ENCODE measurements at regions not wholly inside any gene's neighbourhood (a gene's known extent, or its start where the extent isn't known, plus 50 kb on each side); places are given as distances from the start of the nearest gene placed in this dataset.

DNA sequence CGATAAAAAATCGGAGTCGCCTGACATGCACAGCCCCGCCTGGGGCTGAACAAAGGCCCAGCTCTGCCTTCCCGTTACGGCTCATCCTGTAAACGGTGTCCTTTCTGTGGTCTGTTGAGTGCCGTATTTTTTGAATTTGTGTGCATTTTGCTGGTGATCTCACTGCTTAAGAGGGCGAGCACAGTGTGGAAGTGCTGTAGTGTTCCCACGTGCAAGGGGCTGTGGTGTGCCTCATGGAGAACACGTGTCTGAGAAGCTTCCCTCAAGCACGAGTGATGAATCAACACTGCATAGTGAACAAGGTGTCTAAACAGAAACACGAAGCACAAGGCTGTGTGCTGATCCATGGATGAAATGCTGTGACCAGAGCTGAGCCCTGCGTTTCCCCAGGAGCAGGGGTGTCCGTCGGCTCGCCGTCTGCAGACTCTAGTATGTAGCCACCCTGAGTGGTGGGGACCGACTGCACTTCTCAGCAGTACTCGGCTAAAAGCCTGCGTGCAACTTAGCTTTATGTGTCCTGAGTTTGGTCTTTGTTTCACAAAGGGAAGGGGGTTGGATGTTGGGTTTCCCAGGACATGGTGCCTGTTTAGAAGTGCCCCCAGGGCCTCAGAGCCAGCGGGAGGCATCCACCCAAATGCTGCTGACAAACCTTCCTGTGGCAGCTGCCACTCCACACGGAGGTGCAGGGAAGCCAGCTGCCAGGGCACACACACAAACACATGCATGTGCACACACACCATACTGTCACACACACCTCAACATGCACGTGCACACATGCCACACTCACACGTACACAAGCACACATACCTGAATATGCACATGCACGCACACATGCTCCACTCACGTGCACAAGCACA, 77.2 kb upstream of the IRX4 start:
- POLR2A ChIA-PET: no interaction called here

More for the DNA sequence above, 77.2 kb upstream of the IRX4 start:
- H3K4me3 ChIP-seq (replicated peaks in 1 of 3; ENCODE audit: insufficient read depth in 1 of 3, low read depth in 1 of 3, low read length in 3 of 3): no peak overlapping the region
- TF ChIP-seq, protein P1, sequence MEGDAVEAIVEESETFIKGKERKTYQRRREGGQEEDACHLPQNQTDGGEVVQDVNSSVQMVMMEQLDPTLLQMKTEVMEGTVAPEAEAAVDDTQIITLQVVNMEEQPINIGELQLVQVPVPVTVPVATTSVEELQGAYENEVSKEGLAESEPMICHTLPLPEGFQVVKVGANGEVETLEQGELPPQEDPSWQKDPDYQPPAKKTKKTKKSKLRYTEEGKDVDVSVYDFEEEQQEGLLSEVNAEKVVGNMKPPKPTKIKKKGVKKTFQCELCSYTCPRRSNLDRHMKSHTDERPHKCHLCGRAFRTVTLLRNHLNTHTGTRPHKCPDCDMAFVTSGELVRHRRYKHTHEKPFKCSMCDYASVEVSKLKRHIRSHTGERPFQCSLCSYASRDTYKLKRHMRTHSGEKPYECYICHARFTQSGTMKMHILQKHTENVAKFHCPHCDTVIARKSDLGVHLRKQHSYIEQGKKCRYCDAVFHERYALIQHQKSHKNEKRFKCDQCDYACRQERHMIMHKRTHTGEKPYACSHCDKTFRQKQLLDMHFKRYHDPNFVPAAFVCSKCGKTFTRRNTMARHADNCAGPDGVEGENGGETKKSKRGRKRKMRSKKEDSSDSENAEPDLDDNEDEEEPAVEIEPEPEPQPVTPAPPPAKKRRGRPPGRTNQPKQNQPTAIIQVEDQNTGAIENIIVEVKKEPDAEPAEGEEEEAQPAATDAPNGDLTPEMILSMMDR (IDR thresholded peaks at IDR 0.05; ENCODE audit: extremely low read depth in 1 of 2, insufficient read depth in 1 of 2, low read depth in 1 of 2, low read length in 2 of 2): no peak
- no peak for TF ChIP-seq POLR2A (IDR thresholded peaks at IDR 0.05; ENCODE audit: low read depth, low read length)
- no peak for TF ChIP-seq POLR2AphosphoS5 (IDR thresholded peaks at IDR 0.05; ENCODE audit: insufficient read depth, low read depth, low read length)
- TF ChIP-seq JUN (IDR thresholded peaks at IDR 0.05; ENCODE audit: borderline replicate concordance, insufficient read depth, insufficient read length, low read depth): no peak
- no peak for TF ChIP-seq GATA2 (IDR thresholded peaks at IDR 0.05; ENCODE audit: insufficient read depth, insufficient read length, low read depth, low read length)
- TF ChIP-seq, protein P2, sequence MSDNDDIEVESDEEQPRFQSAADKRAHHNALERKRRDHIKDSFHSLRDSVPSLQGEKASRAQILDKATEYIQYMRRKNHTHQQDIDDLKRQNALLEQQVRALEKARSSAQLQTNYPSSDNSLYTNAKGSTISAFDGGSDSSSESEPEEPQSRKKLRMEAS (IDR thresholded peaks at IDR 0.05; ENCODE audit: insufficient read depth, insufficient read length): no peak
- no peak for TF ChIP-seq FOS (IDR thresholded peaks at IDR 0.05; ENCODE audit: borderline replicate concordance, insufficient read depth, low read length)
- TF ChIP-seq MYC (IDR thresholded peaks at IDR 0.05; ENCODE audit: low read depth, low read length): no peak
- TF ChIP-seq EZH2 (IDR thresholded peaks at IDR 0.05; ENCODE audit: borderline replicate concordance, low read depth, low read length, severe bottlenecking): no peak
- no peaks in the 10 kb centered on the region for H3K9me3 ChIP-seq (replicated peaks; ENCODE audit: control insufficient read depth, insufficient read depth, low read length)
- H4K20me1 ChIP-seq (replicated peaks; ENCODE audit: control insufficient read depth, extremely low read depth, insufficient read depth, low read length): no peaks in the 10 kb centered on the region
- H2AFZ ChIP-seq (ENCODE audit: low read depth, low read length): no peak overlapping the region
- H3K4me2 ChIP-seq (ENCODE audit: insufficient read depth, low read length): no peak overlapping the region
- CTCF ChIA-PET: no interaction called here
- intact Hi-C loops (cut with micrococcal nuclease) (no loop called here), dilution Hi-C loops (cut with MboI; ENCODE audit: extremely low pct_ligation_motif_present, low sequenced_read_pairs) (no loop called here)
- H3K27ac ChIP-seq (ENCODE audit: insufficient read depth, low read depth, low read length): no peak overlapping the region
- DNase-seq (ENCODE audit: low read depth, low spot score): no peak
- H3K9ac ChIP-seq (replicated peaks; ENCODE audit: extremely low read depth, insufficient read depth, low read length): no peak overlapping the region
- no peaks in the 10 kb centered on the region for H3K79me2 ChIP-seq (ENCODE audit: control insufficient read depth, insufficient read depth, low read length)
- no peak for FAIRE-seq
- no peaks in the 10 kb centered on the region for H3K9me1 ChIP-seq (replicated peaks; ENCODE audit: control insufficient read depth, extremely low read depth, insufficient read depth, low read length)
- H3K4me1 ChIP-seq (ENCODE audit: control insufficient read depth, extremely low read depth, insufficient read depth, low read length): no peaks in the 10 kb centered on the region
- no peaks in the 10 kb centered on the region for H3K36me3 ChIP-seq (ENCODE audit: control insufficient read depth in 2 of 2, extremely low read depth in 1 of 2, insufficient read depth in 2 of 2, low read length in 2 of 2)
- no TSS peak for BruUV-seq (replicated peaks)
- no peaks in the 10 kb centered on the region for H3K27me3 ChIP-seq (ENCODE audit: control insufficient read depth in 2 of 2, insufficient read depth in 2 of 2, low read length in 2 of 2)

Data from endothelial cell of umbilical vein (primary cell).